HCT116 (cell line): ENCODE measurements at regions not wholly inside any gene's neighbourhood (a gene's known extent, or its start where the extent isn't known, plus 50 kb on each side); places are given as distances from the start of the nearest gene placed in this dataset.

Experiments used
- CTCF ChIP-seq, 3 experiments: fragments of 200-600 bp in 1 of 3; sonication (generic) in 1 of 3; IDR thresholded peaks in 2 of 3; conservative IDR thresholded peaks in 1 of 3; 2 replicates each; pipeline ENCODE4 v1.5.1; 2012 to 2017; ENCODE audit warnings: low read depth in 2 of 3, low read length in 2 of 3, antibody characterized with exemption in 1 of 3, borderline replicate concordance in 1 of 3, control low read depth in 1 of 3, mild to moderate bottlenecking in 1 of 3, mixed read lengths in 1 of 3, mixed run types in 1 of 3, moderate library complexity in 1 of 3; ENCODE audit not compliant: insufficient read depth in 1 of 3
- EZH2 ChIP-seq: fragments of 200-600 bp; sonication (generic); IDR thresholded peaks from 2 replicates; pipeline ENCODE4 v1.6.1; 2017; ENCODE audit warnings: antibody characterized with exemption, mixed run types
- EZH2phosphoT487 ChIP-seq: fragments of 200-600 bp; IDR thresholded peaks from 2 replicates; pipeline ENCODE4 v1.6.1; 2018; ENCODE audit warnings: antibody characterized with exemption, borderline replicate concordance
- JUND ChIP-seq: IDR thresholded peaks from 2 replicates; pipeline ENCODE4 v1.6.1; 2012
- POLR2A ChIP-seq: IDR thresholded peaks from 2 replicates; pipeline ENCODE4 v1.7.0; 2011; ENCODE audit warnings: borderline replicate concordance; ENCODE audit not compliant: insufficient read depth, insufficient read length; ENCODE audit errors: extremely low read depth
- TF ChIP-seq, protein P1 (sequence below): IDR thresholded peaks from 2 replicates; pipeline ENCODE4 v1.6.1; 2011; ENCODE audit warnings: mild to moderate bottlenecking, low read length, moderate library complexity; ENCODE audit not compliant: insufficient replicate concordance; ENCODE audit errors: extremely low read depth

GRCh38 chr15:85281293-85281882 lies 99.0 kb upstream of the AKAP13 start:
- TF ChIP-seq CTCF (IDR thresholded peaks at IDR 0.05 in 2 of 3, conservative IDR thresholded peaks at IDR 0.05 in 1 of 3; ENCODE audit: borderline replicate concordance in 1 of 3, insufficient read depth in 1 of 3, low read depth in 2 of 3, low read length in 2 of 3) (no peak), EZH2 (no peak), JUND (no peak), POLR2A (no peak), EZH2phosphoT487 (no peak)
- TF ChIP-seq, protein P1, sequence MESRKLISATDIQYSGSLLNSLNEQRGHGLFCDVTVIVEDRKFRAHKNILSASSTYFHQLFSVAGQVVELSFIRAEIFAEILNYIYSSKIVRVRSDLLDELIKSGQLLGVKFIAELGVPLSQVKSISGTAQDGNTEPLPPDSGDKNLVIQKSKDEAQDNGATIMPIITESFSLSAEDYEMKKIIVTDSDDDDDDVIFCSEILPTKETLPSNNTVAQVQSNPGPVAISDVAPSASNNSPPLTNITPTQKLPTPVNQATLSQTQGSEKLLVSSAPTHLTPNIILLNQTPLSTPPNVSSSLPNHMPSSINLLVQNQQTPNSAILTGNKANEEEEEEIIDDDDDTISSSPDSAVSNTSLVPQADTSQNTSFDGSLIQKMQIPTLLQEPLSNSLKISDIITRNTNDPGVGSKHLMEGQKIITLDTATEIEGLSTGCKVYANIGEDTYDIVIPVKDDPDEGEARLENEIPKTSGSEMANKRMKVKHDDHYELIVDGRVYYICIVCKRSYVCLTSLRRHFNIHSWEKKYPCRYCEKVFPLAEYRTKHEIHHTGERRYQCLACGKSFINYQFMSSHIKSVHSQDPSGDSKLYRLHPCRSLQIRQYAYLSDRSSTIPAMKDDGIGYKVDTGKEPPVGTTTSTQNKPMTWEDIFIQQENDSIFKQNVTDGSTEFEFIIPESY: no peak
